Upper lobe of right lung (tissue), 1 donor: ENCODE measurements at regions not wholly inside any gene's neighbourhood (a gene's known extent, or its start where the extent isn't known, plus 50 kb on each side); places are given as distances from the start of the nearest gene placed in this dataset.

Experiments used
- ATAC-seq: fragments of 200-7000 bp; cut with Tn5 transposase; one replicate; pipeline ENCODE4 v1.9.1; 2020; ENCODE audit warnings: mild to moderate bottlenecking, moderate library complexity
- DNase-seq: peaks from one replicate; pipeline ENCODE4 v3.0.0-alpha.2; 2020
- H3K27ac ChIP-seq: fragments of 200-600 bp; one replicate; pipeline ENCODE4 v1.8.0; 2022
- H3K27me3 ChIP-seq: fragments of 200-600 bp; one replicate; pipeline ENCODE4 v1.8.0; 2022; ENCODE audit warnings: mild to moderate bottlenecking
- H3K36me3 ChIP-seq: fragments of 200-600 bp; one replicate; pipeline ENCODE4 v1.8.0; 2022
- H3K4me1 ChIP-seq: fragments of 200-600 bp; one replicate; pipeline ENCODE4 v1.8.0; 2022
- H3K4me3 ChIP-seq: fragments of 200-600 bp; one replicate; pipeline ENCODE4 v1.8.0; 2022; ENCODE audit warnings: mild to moderate bottlenecking
- H3K9me3 ChIP-seq: fragments of 200-600 bp; one replicate; pipeline ENCODE4 v1.8.0; 2022
- intact Hi-C: fragments of 100-400 bp; cut with DNase I; formaldehyde crosslinking; loops from one replicate; pipeline ENCODE4 v1.11.0; 2022
- TF ChIP-seq, protein P1 (sequence below): fragments of 200-600 bp; IDR thresholded peaks from one replicate; pipeline ENCODE4 v1.8.0; 2022; ENCODE audit warnings: antibody characterized with exemption
- donor health status: DM: no; HTN: yes; CAD: no; lungs with severe emphysema.

DNA sequence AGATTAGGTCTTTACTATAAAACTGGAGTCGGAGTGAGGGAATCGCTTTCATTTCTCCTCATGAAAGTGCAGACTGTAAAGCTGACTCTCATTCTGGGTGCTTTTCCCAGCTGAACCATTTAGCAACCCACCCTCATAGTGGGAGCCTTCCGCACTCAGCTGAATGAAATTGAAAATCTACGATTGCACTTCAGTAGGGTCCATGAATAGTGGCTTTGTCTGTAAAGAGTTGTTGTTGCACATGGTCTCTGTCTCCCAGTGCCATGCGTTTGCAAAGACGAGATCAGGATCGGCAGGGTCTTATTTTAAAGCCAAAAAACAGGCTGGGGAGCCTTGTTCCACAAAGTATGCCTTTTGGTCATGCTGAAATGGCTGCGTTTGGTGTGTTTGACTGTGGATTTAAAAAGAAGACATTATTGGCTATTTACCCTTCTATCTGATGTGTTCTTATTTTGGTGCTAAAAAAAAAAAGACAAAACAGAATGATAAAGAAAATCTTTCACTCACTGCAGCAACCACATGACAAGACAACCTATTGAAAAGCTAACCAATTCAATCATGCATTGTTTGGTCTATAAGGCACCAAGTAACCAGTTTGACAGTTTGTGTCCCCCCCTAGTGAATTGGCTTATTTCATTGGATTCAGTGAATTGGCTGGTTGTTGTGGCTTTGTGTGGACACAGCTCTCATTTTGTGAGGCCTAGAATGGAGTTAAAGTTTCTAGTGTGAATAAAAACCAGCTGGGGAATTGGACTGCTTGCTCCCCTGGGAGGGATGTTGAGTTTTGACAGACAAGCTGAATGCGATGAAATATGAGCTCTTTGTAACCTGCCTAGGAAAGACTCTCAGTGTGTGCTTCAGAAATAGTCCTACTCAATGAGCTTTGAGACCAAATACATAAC lies 65.6 kb downstream of the ARHGAP35 start:
- ATAC-seq (no peak), DNase-seq (no peak)
- H3K9me3 ChIP-seq, result no peaks in the 10 kb centered on the region
- TF ChIP-seq, protein P1, sequence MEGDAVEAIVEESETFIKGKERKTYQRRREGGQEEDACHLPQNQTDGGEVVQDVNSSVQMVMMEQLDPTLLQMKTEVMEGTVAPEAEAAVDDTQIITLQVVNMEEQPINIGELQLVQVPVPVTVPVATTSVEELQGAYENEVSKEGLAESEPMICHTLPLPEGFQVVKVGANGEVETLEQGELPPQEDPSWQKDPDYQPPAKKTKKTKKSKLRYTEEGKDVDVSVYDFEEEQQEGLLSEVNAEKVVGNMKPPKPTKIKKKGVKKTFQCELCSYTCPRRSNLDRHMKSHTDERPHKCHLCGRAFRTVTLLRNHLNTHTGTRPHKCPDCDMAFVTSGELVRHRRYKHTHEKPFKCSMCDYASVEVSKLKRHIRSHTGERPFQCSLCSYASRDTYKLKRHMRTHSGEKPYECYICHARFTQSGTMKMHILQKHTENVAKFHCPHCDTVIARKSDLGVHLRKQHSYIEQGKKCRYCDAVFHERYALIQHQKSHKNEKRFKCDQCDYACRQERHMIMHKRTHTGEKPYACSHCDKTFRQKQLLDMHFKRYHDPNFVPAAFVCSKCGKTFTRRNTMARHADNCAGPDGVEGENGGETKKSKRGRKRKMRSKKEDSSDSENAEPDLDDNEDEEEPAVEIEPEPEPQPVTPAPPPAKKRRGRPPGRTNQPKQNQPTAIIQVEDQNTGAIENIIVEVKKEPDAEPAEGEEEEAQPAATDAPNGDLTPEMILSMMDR, result no peak
- H3K4me3 ChIP-seq, result no peak overlapping the region
- H3K36me3 ChIP-seq, result peaks cover 20% of the 10 kb centered on the region
- peaks cover 43% of the 10 kb centered on the region for H3K4me1 ChIP-seq
- no peak overlapping the region for H3K27ac ChIP-seq
- no peaks in the 10 kb centered on the region for H3K27me3 ChIP-seq
- intact Hi-C loops, result no loop called here

DNA sequence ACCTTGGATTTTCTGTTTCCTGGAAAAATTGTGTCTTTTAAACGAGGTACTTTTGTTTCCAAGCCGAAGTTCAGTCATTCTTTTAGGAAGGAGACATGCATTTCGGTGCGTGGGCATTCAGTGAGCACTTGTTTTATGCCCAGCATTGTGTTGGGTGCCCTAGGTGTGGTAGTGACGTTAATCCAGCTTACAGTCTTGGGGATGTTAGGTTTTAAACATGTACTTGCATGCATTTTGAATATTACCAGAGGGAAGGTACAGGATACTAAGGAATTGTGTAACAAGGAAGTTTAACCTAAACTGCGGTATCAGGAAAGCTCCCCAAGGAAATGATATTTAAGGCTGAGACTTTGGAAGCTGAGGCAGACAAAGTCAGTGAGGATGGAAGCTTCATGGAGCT lies 66.3 kb downstream of the ARHGAP35 start:
- ATAC-seq (no peak), DNase-seq (no peak)
- H3K27ac ChIP-seq, result no peak overlapping the region
- no peak overlapping the region for H3K4me3 ChIP-seq
- intact Hi-C loops, result no loop called here
- TF ChIP-seq, protein P1, result no peak
- no peaks in the 10 kb centered on the region for H3K9me3 ChIP-seq
- peaks cover 14% of the 10 kb centered on the region for H3K36me3 ChIP-seq
- H3K27me3 ChIP-seq, result no peaks in the 10 kb centered on the region
- peaks cover 47% of the 10 kb centered on the region for H3K4me1 ChIP-seq

DNA sequence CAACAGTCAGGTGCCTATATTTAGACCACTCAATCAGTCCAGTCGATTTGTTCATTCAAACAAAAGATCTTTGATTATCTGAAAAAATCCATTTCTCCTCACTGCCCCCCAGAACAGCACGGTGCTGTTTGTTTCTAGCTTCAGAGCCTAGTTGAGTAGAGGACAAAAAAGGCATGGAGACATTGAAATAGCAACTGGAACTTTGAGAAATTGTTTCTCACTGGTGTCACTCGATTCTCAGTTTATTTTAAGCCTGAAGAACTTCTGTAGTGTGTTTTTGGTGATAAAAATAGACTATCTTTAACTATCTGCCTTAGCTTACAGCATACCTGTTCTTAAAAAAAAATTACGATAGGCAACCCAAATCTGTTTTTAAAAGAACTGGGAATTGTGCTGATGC lies 67.1 kb downstream of the ARHGAP35 start:
- Histone ChIP-seq H3K27ac (no peak overlapping the region), H3K27me3 (no peaks in the 10 kb centered on the region), H3K9me3 (no peaks in the 10 kb centered on the region), H3K4me1 (peaks cover 51% of the 10 kb centered on the region), H3K36me3 (peaks cover 6% of the 10 kb centered on the region), H3K4me3 (no peak overlapping the region)
- ATAC-seq (no peak), DNase-seq (no peak)
- intact Hi-C loops, result no loop called here
- TF ChIP-seq, protein P1, result no peak

DNA sequence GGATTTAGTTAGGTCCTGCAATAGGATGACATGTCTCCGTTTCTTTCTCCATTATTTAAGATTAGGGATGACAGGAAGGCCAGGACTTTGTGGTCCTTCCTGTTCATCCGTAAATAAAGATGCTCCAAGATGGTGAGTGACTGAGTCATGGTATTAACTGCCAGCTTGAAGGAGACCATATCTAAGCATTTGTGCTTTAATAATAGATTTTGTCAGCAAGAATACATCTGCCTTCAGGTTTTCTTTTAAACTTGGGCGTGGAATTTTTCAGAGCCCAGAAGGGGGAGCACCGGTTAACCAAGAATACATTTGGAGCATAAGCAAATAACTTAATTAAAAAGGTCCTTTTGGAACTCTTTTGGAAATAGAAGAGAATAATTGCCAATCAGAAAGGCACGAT lies 68.2 kb downstream of the ARHGAP35 start:
- TF ChIP-seq, protein P1, result no peak
- Histone ChIP-seq H3K9me3 (no peaks in the 10 kb centered on the region), H3K4me3 (no peak overlapping the region), H3K27me3 (no peaks in the 10 kb centered on the region), H3K27ac (no peak overlapping the region), H3K36me3 (no peaks in the 10 kb centered on the region), H3K4me1 (peaks cover 55% of the 10 kb centered on the region)
- DNase-seq, result no peak
- intact Hi-C loops, result no loop called here
- ATAC-seq, result no peak

DNA sequence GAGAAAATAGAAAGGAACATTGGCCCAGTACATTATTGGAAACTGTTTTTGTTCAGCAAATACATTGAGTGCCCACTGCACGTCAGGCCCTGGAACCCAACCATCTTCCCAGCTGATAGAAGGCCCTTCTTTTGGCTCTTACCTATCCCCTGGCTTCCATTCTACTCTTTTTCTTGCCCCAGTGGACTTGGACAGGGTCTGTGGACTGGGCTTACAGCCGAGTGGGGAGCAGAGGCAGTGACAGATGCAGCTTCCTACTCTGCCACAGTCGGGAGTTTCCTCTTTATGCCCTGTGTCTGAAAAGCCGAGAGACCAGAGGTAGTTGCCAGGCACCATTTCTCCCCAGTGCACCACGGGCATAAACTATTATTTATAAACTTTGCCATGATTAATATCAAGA lies 70.4 kb downstream of the ARHGAP35 start:
- no peak overlapping the region for H3K27ac ChIP-seq
- H3K4me1 ChIP-seq, result peaks cover 46% of the 10 kb centered on the region
- no peaks in the 10 kb centered on the region for H3K9me3 ChIP-seq
- no peaks in the 10 kb centered on the region for H3K27me3 ChIP-seq
- DNase-seq (no peak), ATAC-seq (no peak)
- no peak overlapping the region for H3K4me3 ChIP-seq
- H3K36me3 ChIP-seq, result no peaks in the 10 kb centered on the region
- TF ChIP-seq, protein P1, result no peak
- intact Hi-C loops, result no loop called here
